ENCODE measurements at regions not wholly inside any gene's neighbourhood (a gene's known extent, or its start where the extent isn't known, plus 50 kb on each side); places are given as distances from the start of the nearest gene placed in this dataset.

DNA sequence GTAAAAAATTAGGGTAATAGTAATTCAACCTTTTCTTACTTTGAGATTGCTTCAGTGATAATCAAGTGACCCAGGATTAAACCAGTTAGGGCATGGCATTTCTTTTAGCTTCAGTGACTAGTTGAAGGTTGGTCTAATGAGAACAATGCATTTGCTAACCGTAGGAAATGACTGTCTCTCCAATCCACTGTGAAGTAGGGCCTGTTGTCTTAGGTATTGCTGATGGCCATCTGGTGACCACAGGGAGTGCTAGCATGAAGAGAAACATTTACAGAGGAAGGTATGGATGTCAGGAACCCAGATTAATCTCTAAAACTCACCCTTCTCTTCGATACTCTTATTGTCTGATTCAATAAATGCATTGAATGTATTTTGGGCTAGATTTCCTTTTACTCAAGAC lies 535.9 kb upstream of the SEMA6A start:
- no peaks in the 10 kb centered on the region for H3K36me3 ChIP-seq (ENCODE audit: insufficient read depth)
- TF ChIP-seq, protein P1, sequence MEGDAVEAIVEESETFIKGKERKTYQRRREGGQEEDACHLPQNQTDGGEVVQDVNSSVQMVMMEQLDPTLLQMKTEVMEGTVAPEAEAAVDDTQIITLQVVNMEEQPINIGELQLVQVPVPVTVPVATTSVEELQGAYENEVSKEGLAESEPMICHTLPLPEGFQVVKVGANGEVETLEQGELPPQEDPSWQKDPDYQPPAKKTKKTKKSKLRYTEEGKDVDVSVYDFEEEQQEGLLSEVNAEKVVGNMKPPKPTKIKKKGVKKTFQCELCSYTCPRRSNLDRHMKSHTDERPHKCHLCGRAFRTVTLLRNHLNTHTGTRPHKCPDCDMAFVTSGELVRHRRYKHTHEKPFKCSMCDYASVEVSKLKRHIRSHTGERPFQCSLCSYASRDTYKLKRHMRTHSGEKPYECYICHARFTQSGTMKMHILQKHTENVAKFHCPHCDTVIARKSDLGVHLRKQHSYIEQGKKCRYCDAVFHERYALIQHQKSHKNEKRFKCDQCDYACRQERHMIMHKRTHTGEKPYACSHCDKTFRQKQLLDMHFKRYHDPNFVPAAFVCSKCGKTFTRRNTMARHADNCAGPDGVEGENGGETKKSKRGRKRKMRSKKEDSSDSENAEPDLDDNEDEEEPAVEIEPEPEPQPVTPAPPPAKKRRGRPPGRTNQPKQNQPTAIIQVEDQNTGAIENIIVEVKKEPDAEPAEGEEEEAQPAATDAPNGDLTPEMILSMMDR (conservative IDR thresholded peaks at IDR 0.05; ENCODE audit: low read depth, low read length): no peak
- H3K4me3 ChIP-seq (IDR thresholded peaks at IDR 0.05; ENCODE audit: insufficient read depth, low read depth, low read length): no peak overlapping the region

GRCh38 chr5:117107859-117108258 lies 533.2 kb upstream of the SEMA6A start:
- no peaks in the 10 kb centered on the region for H3K36me3 ChIP-seq (ENCODE audit: insufficient read depth)
- no peak overlapping the region for H3K9ac ChIP-seq
- H3K4me2 ChIP-seq: no peak overlapping the region
- no peaks in the 10 kb centered on the region for H3K79me2 ChIP-seq (ENCODE audit: insufficient read depth, low read depth)
- H3K4me3 ChIP-seq (IDR thresholded peaks at IDR 0.05; ENCODE audit: insufficient read depth, low read depth, low read length): no peak overlapping the region
- no peak overlapping the region for H2AFZ ChIP-seq (ENCODE audit: low read depth)
- no peaks in the 10 kb centered on the region for H3K27me3 ChIP-seq (ENCODE audit: insufficient read depth, low read depth)
- TF ChIP-seq, protein P1 (conservative IDR thresholded peaks at IDR 0.05; ENCODE audit: low read depth, low read length): no peak
- H3K27ac ChIP-seq: no peak overlapping the region
- peaks cover 19% of the 10 kb centered on the region for H3K4me1 ChIP-seq (ENCODE audit: low read depth, poor library complexity, severe bottlenecking)
- no peaks in the 10 kb centered on the region for H4K20me1 ChIP-seq (ENCODE audit: insufficient read depth)

More for the DNA sequence above, 535.9 kb upstream of the SEMA6A start:
- no peak overlapping the region for H3K27ac ChIP-seq
- no peaks in the 10 kb centered on the region for H3K27me3 ChIP-seq (ENCODE audit: insufficient read depth, low read depth)
- no peaks in the 10 kb centered on the region for H4K20me1 ChIP-seq (ENCODE audit: insufficient read depth)
- H3K9ac ChIP-seq: no peak overlapping the region
- H2AFZ ChIP-seq (ENCODE audit: low read depth): no peak overlapping the region
- H3K4me2 ChIP-seq: no peak overlapping the region
- no peaks in the 10 kb centered on the region for H3K4me1 ChIP-seq (ENCODE audit: low read depth, poor library complexity, severe bottlenecking)
- no peaks in the 10 kb centered on the region for H3K79me2 ChIP-seq (ENCODE audit: insufficient read depth, low read depth)

DNA sequence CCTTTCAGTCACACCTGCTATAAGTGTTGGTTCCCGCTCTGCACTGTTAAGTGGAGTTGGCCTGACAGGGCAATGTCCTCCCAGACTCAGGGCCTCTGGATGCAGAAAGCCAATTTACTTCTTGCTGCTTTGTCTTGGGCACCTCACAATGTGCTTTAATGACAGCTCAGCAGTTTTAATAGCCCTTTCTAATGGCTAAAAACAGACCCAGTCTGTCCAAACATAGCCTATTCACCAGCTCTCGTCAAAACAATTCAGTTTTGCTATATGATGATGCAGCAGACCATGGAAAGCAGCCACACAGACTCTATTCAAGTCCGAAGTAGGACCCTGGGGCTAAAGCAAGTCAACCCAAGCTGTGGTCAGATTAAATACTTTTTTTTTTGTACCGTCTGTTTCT lies 529.1 kb upstream of the SEMA6A start:
- peak overlapping the region; percentile 36 for H3K4me2 ChIP-seq
- no peaks in the 10 kb centered on the region for H3K27me3 ChIP-seq (ENCODE audit: insufficient read depth, low read depth)
- H2AFZ ChIP-seq (ENCODE audit: low read depth): peak overlapping the region; percentile 50; the same call in 1 of the 2 replicates
- no peaks in the 10 kb centered on the region for H3K79me2 ChIP-seq (ENCODE audit: insufficient read depth, low read depth)
- TF ChIP-seq, protein P1 (conservative IDR thresholded peaks at IDR 0.05; ENCODE audit: low read depth, low read length): no peak
- H3K36me3 ChIP-seq (ENCODE audit: insufficient read depth): no peaks in the 10 kb centered on the region
- peak overlapping the region; percentile 10; the same call in 1 of the 2 replicates for H3K9ac ChIP-seq
- no peak overlapping the region for H3K4me3 ChIP-seq (IDR thresholded peaks at IDR 0.05; ENCODE audit: insufficient read depth, low read depth, low read length)
- no peaks in the 10 kb centered on the region for H4K20me1 ChIP-seq (ENCODE audit: insufficient read depth)
- peak overlapping the region; percentile 63 for H3K27ac ChIP-seq
- H3K4me1 ChIP-seq (ENCODE audit: low read depth, poor library complexity, severe bottlenecking): peaks cover 27% of the 10 kb centered on the region

DNA sequence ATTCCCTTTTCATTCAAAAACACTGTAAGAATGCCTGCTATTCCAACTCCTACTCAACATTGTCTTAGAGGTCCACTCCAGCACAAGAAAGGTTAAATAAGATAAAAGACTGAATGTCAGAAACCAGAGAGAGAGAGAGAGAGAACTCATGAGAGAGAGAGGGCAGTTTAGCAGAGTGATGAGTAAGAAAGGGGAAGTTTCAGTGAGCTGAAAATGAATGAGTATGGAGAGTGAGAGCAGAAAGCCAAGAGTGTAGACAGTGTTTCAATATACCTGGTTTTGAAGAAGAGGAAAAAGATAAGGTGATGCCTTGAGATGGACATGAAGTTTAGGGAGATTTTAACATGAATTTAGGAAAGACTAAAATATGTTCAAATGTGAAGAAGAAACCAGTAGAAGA lies 528.0 kb upstream of the SEMA6A start:
- Histone ChIP-seq H3K9ac (no peak overlapping the region), H3K4me2 (peak overlapping the region; percentile 36; the same call in 1 of the 2 replicates), H3K4me3 (IDR thresholded peaks at IDR 0.05; ENCODE audit: insufficient read depth, low read depth, low read length) (no peak overlapping the region), H3K36me3 (ENCODE audit: insufficient read depth) (no peaks in the 10 kb centered on the region), H4K20me1 (ENCODE audit: insufficient read depth) (no peaks in the 10 kb centered on the region), H3K27me3 (ENCODE audit: insufficient read depth, low read depth) (no peaks in the 10 kb centered on the region), H3K27ac (0 out of 2 replicates have a peak overlapping the region, but pooled peaks have one; percentile 9), H2AFZ (ENCODE audit: low read depth) (no peak overlapping the region), H3K79me2 (ENCODE audit: insufficient read depth, low read depth) (no peaks in the 10 kb centered on the region), H3K4me1 (ENCODE audit: low read depth, poor library complexity, severe bottlenecking) (peaks cover 27% of the 10 kb centered on the region)
- TF ChIP-seq, protein P1 (conservative IDR thresholded peaks at IDR 0.05; ENCODE audit: low read depth, low read length): no peak

All from KMS-11 (cell line).